Activated CD4-positive, alpha-beta T cell treated with anti-CD3 and anti-CD28 coated beads, Interleukin-2, amount 50 U/mL, for 4 hours (primary cell): ENCODE measurements at regions not wholly inside any gene's neighbourhood (a gene's known extent, or its start where the extent isn't known, plus 50 kb on each side); places are given as distances from the start of the nearest gene placed in this dataset.

Source experiments
- DNase-seq, 2 experiments: peaks; one replicate each; pipeline ENCODE4 v3.0.0-alpha.2; 2020

GRCh38 chr7:121488111-121488650 is 92.1 kb upstream of the FAM3C start:
- no peak for DNase-seq

- no peak for DNase-seq
These were observed 90.5 kb upstream of the FAM3C start for GRCh38 chr7:121486590-121486989.

- no peak for DNase-seq
These were observed 89.5 kb upstream of the FAM3C start for GRCh38 chr7:121485467-121486243.

GRCh38 chr7:121484089-121484763 is 88.1 kb upstream of the FAM3C start:
- DNase-seq: no peak

GRCh38 chr7:121480566-121481335 is 84.6 kb upstream of the FAM3C start:
- DNase-seq: no peak

- no peak for DNase-seq
These were observed 84.0 kb upstream of the FAM3C start for GRCh38 chr7:121480058-121480457.

GRCh38 chr7:121479466-121479865 is 83.4 kb upstream of the FAM3C start:
- DNase-seq: no peak

- no peak for DNase-seq
These were observed 79.7 kb upstream of the FAM3C start for GRCh38 chr7:121475806-121476205.

- DNase-seq: no peak
These were observed 78.2 kb upstream of the FAM3C start for GRCh38 chr7:121474301-121474673.

- no peak for DNase-seq
These were observed 77.7 kb upstream of the FAM3C start for GRCh38 chr7:121473645-121474300.

- no peak for DNase-seq
These were observed 70.3 kb upstream of the FAM3C start for GRCh38 chr7:121466455-121466854.

- DNase-seq: no peak
These were observed 63.0 kb upstream of the FAM3C start for GRCh38 chr7:121459148-121459547.

- DNase-seq: no peak
These were observed 60.8 kb upstream of the FAM3C start for GRCh38 chr7:121456785-121457359.

- DNase-seq: no peak
These were observed 59.9 kb upstream of the FAM3C start for GRCh38 chr7:121456015-121456414.

GRCh38 chr7:121452389-121452788 is 56.3 kb upstream of the FAM3C start:
- no peak for DNase-seq

GRCh38 chr7:121451367-121452094 is 55.4 kb upstream of the FAM3C start:
- DNase-seq: no peak

GRCh38 chr7:121450631-121451198 is 54.6 kb upstream of the FAM3C start:
- no peak for DNase-seq

GRCh38 chr7:121449735-121450240 is 53.7 kb upstream of the FAM3C start:
- no peak for DNase-seq

GRCh38 chr7:121449329-121449728 is 53.2 kb upstream of the FAM3C start:
- DNase-seq: no peak

GRCh38 chr7:121448429-121448828 is 52.3 kb upstream of the FAM3C start:
- no peak for DNase-seq

- DNase-seq: no peak
These were observed 51.8 kb upstream of the FAM3C start for GRCh38 chr7:121447911-121448300.
